HL-60/S4 (cell line): ENCODE measurements at regions not wholly inside any gene's neighbourhood (a gene's known extent, or its start where the extent isn't known, plus 50 kb on each side); places are given as distances from the start of the nearest gene placed in this dataset.

Experiments
- in situ Hi-C: fragments of 300-500 bp; cut with MboI; formaldehyde crosslinking; loops from 2 replicates; pipeline ENCODE4 v1.14.3; 2022; ENCODE audit warnings: low sequenced_read_pairs

GRCh38 chr1:57475366-57475765 lies 51.5 kb upstream of the DAB1 start:
- in situ Hi-C loops: no loop called here

- in situ Hi-C loops: no loop called here
Measured at GRCh38 chr1:57474137-57474750, 50.4 kb upstream of the DAB1 start.
